SK-N-SH treated with all-trans-retinoic acid at 6 μM for 48 hours (cell line): ENCODE measurements at regions not wholly inside any gene's neighbourhood (a gene's known extent, or its start where the extent isn't known, plus 50 kb on each side); places are given as distances from the start of the nearest gene placed in this dataset.

ENCODE experiments used
- ATAC-seq: fragments of 200-7000 bp; cut with Tn5 transposase; 3 replicates; pipeline ENCODE4 v1.9.1; 2020; ENCODE audit warnings: mild to moderate bottlenecking, moderate library complexity
- ARNTL ChIP-seq: fragments of 450-650 bp; formaldehyde crosslinking; IDR thresholded peaks from 2 replicates; pipeline ENCODE4 v1.5.0; 2020; ENCODE audit warnings: low read depth, mild to moderate bottlenecking, moderate library complexity, borderline replicate concordance
- BACH2 ChIP-seq: fragments of 250-450 bp; sonication (Bioruptor Pico); IDR thresholded peaks from 2 replicates; pipeline ENCODE4 v1.9.0; 2021; ENCODE audit warnings: mild to moderate bottlenecking, borderline replicate concordance
- CREB5 ChIP-seq: fragments of 250-450 bp; sonication (Bioruptor Pico); IDR thresholded peaks from 2 replicates; pipeline ENCODE4 v1.5.1; 2020; ENCODE audit warnings: low read depth, mild to moderate bottlenecking, moderate library complexity
- CSDC2 ChIP-seq: fragments of 250-450 bp; sonication (Bioruptor Pico); IDR thresholded peaks from 2 replicates; pipeline ENCODE4 v1.5.0; 2020; ENCODE audit warnings: mild to moderate bottlenecking, moderate library complexity
- ESRRG ChIP-seq: fragments of 250-450 bp; sonication (Bioruptor Pico); IDR thresholded peaks from 2 replicates; pipeline ENCODE4 v1.6.1; 2021; ENCODE audit warnings: mild to moderate bottlenecking
- GLIS3 ChIP-seq: fragments of 250-450 bp; sonication (Bioruptor Pico); IDR thresholded peaks from 2 replicates; pipeline ENCODE4 v1.5.0; 2020; ENCODE audit warnings: mild to moderate bottlenecking, moderate library complexity
- ISL1 ChIP-seq: fragments of 250-450 bp; sonication (Bioruptor Pico); IDR thresholded peaks from 2 replicates; pipeline ENCODE4 v2.1.2; 2022; ENCODE audit warnings: mild to moderate bottlenecking, moderate library complexity
- OSR1 ChIP-seq: fragments of 250-450 bp; sonication (Bioruptor Pico); IDR thresholded peaks from 2 replicates; pipeline ENCODE4 v1.8.0; 2022; ENCODE audit warnings: moderate library complexity, mild to moderate bottlenecking, inconsistent platforms
- PATZ1 ChIP-seq: fragments of 250-450 bp; sonication (Bioruptor Pico); IDR thresholded peaks from 2 replicates; pipeline ENCODE4 v1.8.0; 2020; ENCODE audit warnings: mild to moderate bottlenecking, moderate library complexity, borderline replicate concordance
- POU6F1 ChIP-seq: fragments of 250-450 bp; sonication (Bioruptor Pico); IDR thresholded peaks from 2 replicates; pipeline ENCODE4 v1.8.0; 2021; ENCODE audit warnings: low read depth, mild to moderate bottlenecking, moderate library complexity, borderline replicate concordance
- PPARA ChIP-seq: fragments of 250-450 bp; sonication (Bioruptor Pico); IDR thresholded peaks from 2 replicates; pipeline ENCODE4 v1.5.0; 2020; ENCODE audit warnings: mild to moderate bottlenecking, borderline replicate concordance
- RARB ChIP-seq: fragments of 250-450 bp; sonication (Bioruptor Pico); IDR thresholded peaks from 2 replicates; pipeline ENCODE4 v1.8.0; 2021; ENCODE audit warnings: mild to moderate bottlenecking, moderate library complexity
- SNAI2 ChIP-seq: fragments of 250-450 bp; sonication (Bioruptor Pico); IDR thresholded peaks from 2 replicates; pipeline ENCODE4 v1.5.0; 2020; ENCODE audit warnings: mild to moderate bottlenecking, moderate library complexity
- TCF4 ChIP-seq: fragments of 250-450 bp; sonication (Bioruptor Pico); IDR thresholded peaks from 2 replicates; pipeline ENCODE4 v1.8.0; 2021; ENCODE audit warnings: mild to moderate bottlenecking, moderate library complexity, borderline replicate concordance
- TOX ChIP-seq: fragments of 250-450 bp; sonication (Bioruptor Pico); IDR thresholded peaks from 2 replicates; pipeline ENCODE4 v1.8.0; 2021; ENCODE audit warnings: mild to moderate bottlenecking, moderate library complexity, borderline replicate concordance
- TSHZ2 ChIP-seq: fragments of 250-450 bp; sonication (Bioruptor Pico); IDR thresholded peaks from 2 replicates; pipeline ENCODE4 v1.5.0; 2020; ENCODE audit warnings: mild to moderate bottlenecking, moderate library complexity
- ZC3H10 ChIP-seq: fragments of 250-450 bp; sonication (Bioruptor Pico); IDR thresholded peaks from 2 replicates; pipeline ENCODE4 v1.5.1; 2021; ENCODE audit warnings: mild to moderate bottlenecking, moderate library complexity
- ZFP3 ChIP-seq: fragments of 250-450 bp; sonication (Bioruptor Pico); IDR thresholded peaks from 2 replicates; pipeline ENCODE4 v1.5.0; 2020; ENCODE audit warnings: mild to moderate bottlenecking, moderate library complexity
- ZFP30 ChIP-seq: fragments of 450-650 bp; formaldehyde crosslinking; IDR thresholded peaks from 2 replicates; pipeline ENCODE4 v1.5.0; 2022; ENCODE audit warnings: mild to moderate bottlenecking, moderate library complexity
- ZNF565 ChIP-seq: fragments of 450-650 bp; formaldehyde crosslinking; conservative IDR thresholded peaks from 2 replicates; pipeline ENCODE4 v1.5.0; 2020; ENCODE audit warnings: low read depth, mild to moderate bottlenecking, moderate library complexity
- ZNF70 ChIP-seq: fragments of 450-650 bp; formaldehyde crosslinking; IDR thresholded peaks from 2 replicates; pipeline ENCODE4 v1.5.0; 2020; ENCODE audit warnings: mild to moderate bottlenecking, moderate library complexity
- ZNF8 ChIP-seq: fragments of 450-650 bp; formaldehyde crosslinking; IDR thresholded peaks from 2 replicates; pipeline ENCODE4 v1.5.0; 2020; ENCODE audit warnings: mild to moderate bottlenecking, moderate library complexity

GRCh38 chr2:208872591-208872990, 466.0 kb downstream of the PTH2R start (continued):
- TF ChIP-seq CREB5 (CRISPR knock-in tag) (no peak), OSR1 (CRISPR knock-in tag) (no peak), SNAI2 (no peak)

- ATAC-seq = no peak
- TF ChIP-seq OSR1 (CRISPR knock-in tag) (no peak), ZNF8 (CRISPR knock-in tag) (no peak), ZNF70 (CRISPR knock-in tag) (no peak), CREB5 (CRISPR knock-in tag) (no peak), ZFP30 (CRISPR knock-in tag) (no peak), ARNTL (no peak), GLIS3 (CRISPR knock-in tag) (no peak), CSDC2 (CRISPR knock-in tag) (no peak), TOX (CRISPR knock-in tag) (no peak), BACH2 (CRISPR knock-in tag) (no peak), SNAI2 (no peak), ESRRG (no peak), TCF4 (CRISPR knock-in tag) (no peak), ISL1 (CRISPR knock-in tag) (no peak), ZNF565 (CRISPR knock-in tag) (no peak)
Measured at GRCh38 chr2:208879666-208880065, 473.1 kb downstream of the PTH2R start.

GRCh38 chr2:208880171-208880570, 473.6 kb downstream of the PTH2R start:
- no peak for ATAC-seq
- TF ChIP-seq ZNF565 (CRISPR knock-in tag) (no peak), ZNF8 (CRISPR knock-in tag) (no peak), SNAI2 (no peak), GLIS3 (CRISPR knock-in tag) (no peak), RARB (no peak), ESRRG (no peak), ZNF70 (CRISPR knock-in tag) (no peak), CSDC2 (CRISPR knock-in tag) (no peak), POU6F1 (no peak), PPARA (no peak), OSR1 (CRISPR knock-in tag) (no peak), PATZ1 (CRISPR knock-in tag) (no peak)

- TF ChIP-seq TSHZ2 (CRISPR knock-in tag) = no peak
- TF ChIP-seq ESRRG = no peak
- no peak for TF ChIP-seq POU6F1
- no peak for TF ChIP-seq ZFP3 (CRISPR knock-in tag)
- TF ChIP-seq ZC3H10 (CRISPR knock-in tag) = no peak
- no peak for ATAC-seq
Measured at GRCh38 chr2:208890486-208890885, 483.9 kb downstream of the PTH2R start.
